SK-N-SH treated with all-trans-retinoic acid at 6 μM for 48 hours (cell line): ENCODE measurements at regions not wholly inside any gene's neighbourhood (a gene's known extent, or its start where the extent isn't known, plus 50 kb on each side); places are given as distances from the start of the nearest gene placed in this dataset.

ENCODE experiments used
- CSRNP3 ChIP-seq: fragments of 250-450 bp; sonication (Bioruptor Pico); IDR thresholded peaks from 2 replicates; pipeline ENCODE4 v1.5.1; 2021; ENCODE audit warnings: mild to moderate bottlenecking, moderate library complexity
- PATZ1 ChIP-seq: fragments of 250-450 bp; sonication (Bioruptor Pico); IDR thresholded peaks from 2 replicates; pipeline ENCODE4 v1.8.0; 2020; ENCODE audit warnings: mild to moderate bottlenecking, moderate library complexity, borderline replicate concordance
- RARB ChIP-seq: fragments of 250-450 bp; sonication (Bioruptor Pico); IDR thresholded peaks from 2 replicates; pipeline ENCODE4 v1.8.0; 2021; ENCODE audit warnings: mild to moderate bottlenecking, moderate library complexity
- ZFP3 ChIP-seq: fragments of 250-450 bp; sonication (Bioruptor Pico); IDR thresholded peaks from 2 replicates; pipeline ENCODE4 v1.5.0; 2020; ENCODE audit warnings: mild to moderate bottlenecking, moderate library complexity
- ZFP30 ChIP-seq: fragments of 450-650 bp; formaldehyde crosslinking; IDR thresholded peaks from 2 replicates; pipeline ENCODE4 v1.5.0; 2022; ENCODE audit warnings: mild to moderate bottlenecking, moderate library complexity

GRCh38 chr2:16962505-16962904, 296.9 kb upstream of the CYRIA start:
- no peak for TF ChIP-seq PATZ1 (CRISPR knock-in tag)
- no peak for TF ChIP-seq ZFP3 (CRISPR knock-in tag)
- no peak for TF ChIP-seq ZFP30 (CRISPR knock-in tag)
- no peak for TF ChIP-seq CSRNP3 (CRISPR knock-in tag)
- TF ChIP-seq RARB (CRISPR knock-in tag) = no peak
